H1 (cell line): ENCODE measurements at regions not wholly inside any gene's neighbourhood (a gene's known extent, or its start where the extent isn't known, plus 50 kb on each side); places are given as distances from the start of the nearest gene placed in this dataset.

Source experiments
- EGR1 ChIP-seq: IDR thresholded peaks from 2 replicates; pipeline ENCODE4 v1.6.1; 2011; ENCODE audit warnings: low read depth, low read length, borderline replicate concordance
- EP300 ChIP-seq, 2 experiments: IDR thresholded peaks; 1 replicate in 1 of 2; 2 replicates in 1 of 2; pipeline ENCODE4 v1.6.1; 2011 to 2012; ENCODE audit warnings: low read depth in 2 of 2, low read length in 2 of 2, mild to moderate bottlenecking in 2 of 2, borderline replicate concordance in 1 of 2, inconsistent platforms in 1 of 2, moderate library complexity in 1 of 2

DNA sequence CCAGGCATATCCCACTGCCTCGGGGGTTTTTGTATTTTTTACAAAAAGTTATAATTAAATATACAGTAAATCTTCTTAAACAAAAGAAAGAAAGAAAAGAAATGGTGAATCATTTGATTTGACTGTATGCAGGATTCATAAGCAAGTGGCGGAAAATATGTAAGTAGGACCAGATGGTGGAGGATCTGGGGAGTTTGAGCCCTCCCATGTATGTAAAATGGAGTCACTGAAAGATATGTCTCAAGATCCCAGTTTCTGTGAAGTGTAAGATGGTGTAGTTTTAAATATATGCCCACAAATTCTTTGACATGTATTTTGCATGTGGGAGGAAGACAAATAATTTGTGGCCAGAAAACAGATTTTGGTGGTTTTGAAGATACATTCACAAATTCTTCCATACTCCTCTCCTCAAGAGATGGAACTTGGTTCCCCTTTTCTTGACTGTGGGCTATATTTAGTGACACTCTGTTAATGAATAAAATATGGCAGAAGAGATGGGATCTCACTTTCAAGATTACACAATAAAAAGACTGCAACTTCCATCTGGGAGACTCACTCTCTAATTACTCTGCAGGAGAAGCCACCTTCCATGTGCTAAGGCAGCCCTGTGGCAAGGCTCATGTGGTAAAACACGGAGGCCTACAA is 133.6 kb upstream of the S100G start:
- TF ChIP-seq EGR1 (no peak), EP300 (IDR thresholded peaks at IDR 0.05; ENCODE audit: borderline replicate concordance in 1 of 2, low read depth in 2 of 2, low read length in 2 of 2) (no peak)
